ENCODE measurements at regions not wholly inside any gene's neighbourhood (a gene's known extent, or its start where the extent isn't known, plus 50 kb on each side); places are given as distances from the start of the nearest gene placed in this dataset.

- Histone ChIP-seq H2AFZ (ENCODE audit: low read depth, low read length) (no peak overlapping the region), H3K9me2 (ENCODE audit: insufficient read depth, low read length) (no peaks in the 10 kb centered on the region), H3K27me3 (ENCODE audit: insufficient read depth, low read depth, low read length) (no peaks in the 10 kb centered on the region), H3K27ac (ENCODE audit: low read length) (no peak overlapping the region), H4K20me1 (ENCODE audit: insufficient read depth) (no peaks in the 10 kb centered on the region), H3K79me2 (replicated peaks; ENCODE audit: insufficient read depth, low read length) (no peaks in the 10 kb centered on the region), H3K4me2 (ENCODE audit: low read length) (no peak overlapping the region), H3K36me3 (ENCODE audit: insufficient read depth, low read length) (no peaks in the 10 kb centered on the region), H3F3A (ENCODE audit: insufficient read depth, low read length, poor library complexity, severe bottlenecking) (no peaks in the 10 kb centered on the region), H3K9me3 (ENCODE audit: low read length) (no peaks in the 10 kb centered on the region), H3K4me3 (ENCODE audit: low read length) (no peak overlapping the region), H3K9ac (ENCODE audit: low read length) (no peak overlapping the region)
- TF ChIP-seq EZH2 (IDR thresholded peaks at IDR 0.05; ENCODE audit: borderline replicate concordance, insufficient read depth, low read length, poor library complexity, severe bottlenecking) (no peak), POLR2AphosphoS5 (IDR thresholded peaks at IDR 0.05) (no peak), REST (IDR thresholded peaks at IDR 0.05; ENCODE audit: borderline replicate concordance) (no peak), EP300 (conservative IDR thresholded peaks at IDR 0.05; ENCODE audit: poor library complexity, severe bottlenecking) (no peak), SMC3 (conservative IDR thresholded peaks at IDR 0.05; ENCODE audit: poor library complexity) (no peak), RAD21 (conservative IDR thresholded peaks at IDR 0.05) (no peak), MXI1 (conservative IDR thresholded peaks at IDR 0.05; ENCODE audit: poor library complexity, severe bottlenecking) (no peak), CTCF (IDR thresholded peaks at IDR 0.05; ENCODE audit: poor library complexity, severe bottlenecking) (no peak), TAF1 (IDR thresholded peaks at IDR 0.05; ENCODE audit: low read depth) (no peak)
Measured at GRCh38 chr5:166898166-166898565, 1393.3 kb upstream of the WWC1 start.

- Histone ChIP-seq H2AFZ (ENCODE audit: low read depth, low read length) (no peak overlapping the region), H3K9me3 (ENCODE audit: low read length) (no peaks in the 10 kb centered on the region), H3K27ac (ENCODE audit: low read length) (no peak overlapping the region), H3K36me3 (ENCODE audit: insufficient read depth, low read length) (no peaks in the 10 kb centered on the region), H3K27me3 (ENCODE audit: insufficient read depth, low read depth, low read length) (no peaks in the 10 kb centered on the region), H3K4me3 (ENCODE audit: low read length) (no peak overlapping the region), H3K9ac (ENCODE audit: low read length) (no peak overlapping the region), H4K20me1 (ENCODE audit: insufficient read depth) (no peaks in the 10 kb centered on the region), H3K4me2 (ENCODE audit: low read length) (no peak overlapping the region), H3K79me2 (replicated peaks; ENCODE audit: insufficient read depth, low read length) (no peaks in the 10 kb centered on the region), H3F3A (ENCODE audit: insufficient read depth, low read length, poor library complexity, severe bottlenecking) (no peaks in the 10 kb centered on the region), H3K9me2 (ENCODE audit: insufficient read depth, low read length) (no peaks in the 10 kb centered on the region)
- no peak for TF ChIP-seq TAF1 (IDR thresholded peaks at IDR 0.05; ENCODE audit: low read depth)
- no peak for TF ChIP-seq POLR2AphosphoS5 (IDR thresholded peaks at IDR 0.05)
- no peak for TF ChIP-seq SMC3 (conservative IDR thresholded peaks at IDR 0.05; ENCODE audit: poor library complexity)
- no peak for TF ChIP-seq REST (IDR thresholded peaks at IDR 0.05; ENCODE audit: borderline replicate concordance)
- TF ChIP-seq RAD21 (conservative IDR thresholded peaks at IDR 0.05), result no peak
- no peak for TF ChIP-seq MXI1 (conservative IDR thresholded peaks at IDR 0.05; ENCODE audit: poor library complexity, severe bottlenecking)
- TF ChIP-seq EP300 (conservative IDR thresholded peaks at IDR 0.05; ENCODE audit: poor library complexity, severe bottlenecking), result no peak
- TF ChIP-seq EZH2 (IDR thresholded peaks at IDR 0.05; ENCODE audit: borderline replicate concordance, insufficient read depth, low read length, poor library complexity, severe bottlenecking), result no peak
- TF ChIP-seq CTCF (IDR thresholded peaks at IDR 0.05; ENCODE audit: poor library complexity, severe bottlenecking), result no peak
Measured at GRCh38 chr5:166899343-166899742, 1392.1 kb upstream of the WWC1 start.
